ENCODE measurements at regions not wholly inside any gene's neighbourhood (a gene's known extent, or its start where the extent isn't known, plus 50 kb on each side); places are given as distances from the start of the nearest gene placed in this dataset.

DNA sequence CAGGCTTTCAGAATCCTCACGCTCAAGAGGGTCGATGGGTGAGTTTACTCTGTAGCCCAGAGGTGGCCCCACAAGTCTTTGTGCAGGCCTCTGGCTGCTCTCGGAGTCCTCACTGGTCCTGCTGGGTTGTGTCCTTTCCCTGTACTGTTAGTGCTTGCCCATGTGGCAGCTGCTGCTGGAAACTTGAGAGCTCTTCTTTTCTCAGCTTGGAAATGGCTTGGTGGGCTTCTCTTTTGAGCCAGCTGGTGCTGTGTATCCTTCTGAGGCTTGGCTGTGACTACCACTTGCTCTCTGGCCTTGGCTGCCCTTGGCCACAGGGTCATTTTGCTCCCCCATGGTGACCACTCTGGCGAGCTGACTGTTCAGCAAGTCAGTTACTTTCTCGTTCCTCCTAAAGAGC is 82.2 kb upstream of the LMO4 start:
- DNase-seq = no peak
- Histone ChIP-seq H3K36me3 (ENCODE audit: control insufficient read depth, insufficient read depth, low read length) (no peaks in the 10 kb centered on the region), H3K9me3 (no peaks in the 10 kb centered on the region), H3K4me1 (no peaks in the 10 kb centered on the region), H3K4me3 (ENCODE audit: low read depth, low read length) (no peak overlapping the region), H3K27me3 (replicated peaks; ENCODE audit: control insufficient read depth, insufficient read depth, low read length) (no peaks in the 10 kb centered on the region)
- POLR2A ChIA-PET = no interaction called here
- H3K9me3 Mint-ChIP-seq (ENCODE audit: unreplicated experiment) = no peaks in the 10 kb centered on the region
- no peak overlapping the region for H3K27ac Mint-ChIP-seq (ENCODE audit: unreplicated experiment)
- CTCF ChIA-PET = no interaction called here
- no peak overlapping the region for H3K4me3 Mint-ChIP-seq (ENCODE audit: unreplicated experiment)
- BruUV-seq (replicated peaks) = no TSS peak
- no peaks in the 10 kb centered on the region for H3K36me3 Mint-ChIP-seq (ENCODE audit: insufficient read depth, unreplicated experiment)
- TF ChIP-seq, protein P1, sequence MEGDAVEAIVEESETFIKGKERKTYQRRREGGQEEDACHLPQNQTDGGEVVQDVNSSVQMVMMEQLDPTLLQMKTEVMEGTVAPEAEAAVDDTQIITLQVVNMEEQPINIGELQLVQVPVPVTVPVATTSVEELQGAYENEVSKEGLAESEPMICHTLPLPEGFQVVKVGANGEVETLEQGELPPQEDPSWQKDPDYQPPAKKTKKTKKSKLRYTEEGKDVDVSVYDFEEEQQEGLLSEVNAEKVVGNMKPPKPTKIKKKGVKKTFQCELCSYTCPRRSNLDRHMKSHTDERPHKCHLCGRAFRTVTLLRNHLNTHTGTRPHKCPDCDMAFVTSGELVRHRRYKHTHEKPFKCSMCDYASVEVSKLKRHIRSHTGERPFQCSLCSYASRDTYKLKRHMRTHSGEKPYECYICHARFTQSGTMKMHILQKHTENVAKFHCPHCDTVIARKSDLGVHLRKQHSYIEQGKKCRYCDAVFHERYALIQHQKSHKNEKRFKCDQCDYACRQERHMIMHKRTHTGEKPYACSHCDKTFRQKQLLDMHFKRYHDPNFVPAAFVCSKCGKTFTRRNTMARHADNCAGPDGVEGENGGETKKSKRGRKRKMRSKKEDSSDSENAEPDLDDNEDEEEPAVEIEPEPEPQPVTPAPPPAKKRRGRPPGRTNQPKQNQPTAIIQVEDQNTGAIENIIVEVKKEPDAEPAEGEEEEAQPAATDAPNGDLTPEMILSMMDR (IDR thresholded peaks at IDR 0.05; ENCODE audit: insufficient read depth in 1 of 2, low read depth in 1 of 2, low read length in 1 of 2, severe bottlenecking in 1 of 2, unreplicated experiment in 1 of 2) = no peak
- intact Hi-C loops (cut with micrococcal nuclease; ENCODE audit: unreplicated experiment) = no loop called here
- H3K27me3 Mint-ChIP-seq (ENCODE audit: insufficient read depth, unreplicated experiment) = peaks cover 4% of the 10 kb centered on the region
- no peaks in the 10 kb centered on the region for H3K4me1 Mint-ChIP-seq (ENCODE audit: low read depth, unreplicated experiment)

DNA sequence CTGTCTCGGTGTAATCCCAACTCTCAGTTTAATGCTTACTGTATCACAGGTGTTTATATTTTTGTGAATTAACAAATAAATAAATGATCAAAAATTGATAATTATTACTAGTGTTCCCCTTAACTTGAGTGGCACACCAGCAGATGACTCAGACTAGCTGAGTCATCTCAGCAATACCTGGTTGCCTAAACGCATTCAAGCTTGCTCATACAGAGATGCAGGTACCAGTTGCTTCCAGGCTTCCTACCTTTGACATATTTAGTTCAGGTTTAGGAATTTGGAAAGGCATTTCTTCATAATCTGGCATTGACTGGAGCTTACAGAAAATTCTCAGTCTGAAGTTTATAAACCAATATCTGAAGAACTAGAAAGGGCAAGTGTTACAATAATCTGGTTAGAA is 78.9 kb upstream of the LMO4 start:
- Mint-ChIP-seq H3K36me3 (ENCODE audit: insufficient read depth, unreplicated experiment) (no peaks in the 10 kb centered on the region), H3K27me3 (ENCODE audit: insufficient read depth, unreplicated experiment) (peaks cover 9% of the 10 kb centered on the region), H3K4me1 (ENCODE audit: low read depth, unreplicated experiment) (no peaks in the 10 kb centered on the region), H3K9me3 (ENCODE audit: unreplicated experiment) (no peaks in the 10 kb centered on the region), H3K4me3 (ENCODE audit: unreplicated experiment) (no peak overlapping the region), H3K27ac (ENCODE audit: unreplicated experiment) (no peak overlapping the region)
- TF ChIP-seq, protein P1 (IDR thresholded peaks at IDR 0.05; ENCODE audit: insufficient read depth in 1 of 2, low read depth in 1 of 2, low read length in 1 of 2, severe bottlenecking in 1 of 2, unreplicated experiment in 1 of 2) = no peak
- Histone ChIP-seq H3K4me3 (ENCODE audit: low read depth, low read length) (no peak overlapping the region), H3K27me3 (replicated peaks; ENCODE audit: control insufficient read depth, insufficient read depth, low read length) (no peaks in the 10 kb centered on the region), H3K9me3 (no peaks in the 10 kb centered on the region), H3K4me1 (no peaks in the 10 kb centered on the region), H3K36me3 (ENCODE audit: control insufficient read depth, insufficient read depth, low read length) (no peaks in the 10 kb centered on the region)
- intact Hi-C loops (cut with micrococcal nuclease; ENCODE audit: unreplicated experiment) = no loop called here
- no TSS peak for BruUV-seq (replicated peaks)
- CTCF ChIA-PET = no interaction called here
- DNase-seq = no peak
- POLR2A ChIA-PET = no interaction called here

DNA sequence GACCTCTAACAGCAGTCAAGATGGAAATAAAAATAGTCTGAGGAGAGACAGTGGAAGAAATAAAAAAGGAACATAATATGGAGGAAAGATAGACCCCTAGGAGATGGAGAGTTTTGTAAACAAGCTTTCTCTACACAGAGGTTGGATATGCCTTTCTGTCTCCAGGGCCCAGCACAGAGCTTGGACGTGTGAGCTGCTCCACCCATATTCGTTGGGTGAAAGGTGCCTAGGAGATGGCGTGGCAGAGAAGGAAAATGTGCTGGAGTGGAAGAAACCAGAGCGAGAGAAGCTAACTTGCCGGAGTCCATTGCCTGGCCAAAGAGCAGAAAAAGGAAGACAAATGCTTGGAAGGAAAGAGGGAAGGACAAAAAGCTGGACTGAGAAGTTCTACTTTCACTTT is 78.3 kb upstream of the LMO4 start:
- Histone ChIP-seq H3K9me3 (no peaks in the 10 kb centered on the region), H3K27me3 (replicated peaks; ENCODE audit: control insufficient read depth, insufficient read depth, low read length) (no peaks in the 10 kb centered on the region), H3K36me3 (ENCODE audit: control insufficient read depth, insufficient read depth, low read length) (no peaks in the 10 kb centered on the region), H3K4me1 (no peaks in the 10 kb centered on the region), H3K4me3 (ENCODE audit: low read depth, low read length) (no peak overlapping the region)
- intact Hi-C loops (cut with micrococcal nuclease; ENCODE audit: unreplicated experiment) = no loop called here
- no peak for DNase-seq
- Mint-ChIP-seq H3K4me1 (ENCODE audit: low read depth, unreplicated experiment) (no peaks in the 10 kb centered on the region), H3K9me3 (ENCODE audit: unreplicated experiment) (no peaks in the 10 kb centered on the region), H3K4me3 (ENCODE audit: unreplicated experiment) (no peak overlapping the region), H3K36me3 (ENCODE audit: insufficient read depth, unreplicated experiment) (no peaks in the 10 kb centered on the region), H3K27ac (ENCODE audit: unreplicated experiment) (no peak overlapping the region), H3K27me3 (ENCODE audit: insufficient read depth, unreplicated experiment) (peaks cover 9% of the 10 kb centered on the region)
- TF ChIP-seq, protein P1 (IDR thresholded peaks at IDR 0.05; ENCODE audit: insufficient read depth in 1 of 2, low read depth in 1 of 2, low read length in 1 of 2, severe bottlenecking in 1 of 2, unreplicated experiment in 1 of 2) = no peak
- ChIA-PET CTCF (no interaction called here), POLR2A (no interaction called here)
- BruUV-seq (replicated peaks) = no TSS peak

Measured in Caco-2 (cell line).